Mesendoderm (in vitro differentiated cells): ENCODE measurements at regions not wholly inside any gene's neighbourhood (a gene's known extent, or its start where the extent isn't known, plus 50 kb on each side); places are given as distances from the start of the nearest gene placed in this dataset.

Source experiments
- DNase-seq: peaks from one replicate; pipeline ENCODE4 v3.0.0; 2013
- H2AK5ac ChIP-seq: 2 replicates; pipeline ENCODE4 v1.6.1; 2013; ENCODE audit warnings: low read length, inconsistent platforms
- H2BK120ac ChIP-seq: 2 replicates; pipeline ENCODE4 v1.6.1; 2013; ENCODE audit warnings: low read depth, mild to moderate bottlenecking, low read length, moderate library complexity, mixed read lengths
- H2BK15ac ChIP-seq: replicated peaks from 2 replicates; pipeline ENCODE4 v1.6.1; 2013; ENCODE audit warnings: low read depth, mild to moderate bottlenecking, moderate library complexity
- H2BK5ac ChIP-seq: 2 replicates; pipeline ENCODE4 v1.6.1; 2013; ENCODE audit warnings: low read length, inconsistent platforms
- H3K18ac ChIP-seq: 2 replicates; pipeline ENCODE4 v1.6.1; 2013; ENCODE audit warnings: mild to moderate bottlenecking, low read length, mixed read lengths
- H3K23ac ChIP-seq: one replicate; pipeline ENCODE4 v1.6.1; 2013; ENCODE audit warnings: low read length
- H3K27ac ChIP-seq: 2 replicates; pipeline ENCODE4 v1.5.1; 2013; ENCODE audit warnings: low read depth, mild to moderate bottlenecking, inconsistent platforms, low read length, moderate library complexity
- H3K27me3 ChIP-seq: 2 replicates; pipeline ENCODE4 v1.6.1; 2013; ENCODE audit warnings: low read length, control low read depth, mild to moderate bottlenecking, inconsistent platforms; ENCODE audit not compliant: insufficient read depth, poor library complexity
- H3K36me3 ChIP-seq: 2 replicates; pipeline ENCODE4 v1.6.1; 2013; ENCODE audit warnings: low read length, inconsistent platforms; ENCODE audit not compliant: control insufficient read depth, insufficient read depth
- H3K4ac ChIP-seq: one replicate; pipeline ENCODE4 v1.6.1; 2013; ENCODE audit warnings: low read depth, mild to moderate bottlenecking, low read length, moderate library complexity
- H3K4me1 ChIP-seq: 2 replicates; pipeline ENCODE4 v1.6.1; 2013; ENCODE audit warnings: low read depth, low read length, inconsistent platforms; ENCODE audit not compliant: control insufficient read depth
- H3K4me2 ChIP-seq: 2 replicates; pipeline ENCODE4 v1.6.1; 2013; ENCODE audit warnings: low read length
- H3K4me3 ChIP-seq: 2 replicates; pipeline ENCODE4 v1.5.1; 2013; ENCODE audit warnings: mild to moderate bottlenecking, low read length
- H3K56ac ChIP-seq: one replicate; pipeline ENCODE4 v1.6.1; 2013; ENCODE audit warnings: low read length
- H3K79me1 ChIP-seq: 2 replicates; pipeline ENCODE4 v1.6.1; 2013; ENCODE audit warnings: low read length, inconsistent platforms
- H3K79me2 ChIP-seq: 2 replicates; pipeline ENCODE4 v1.6.1; 2013; ENCODE audit warnings: mild to moderate bottlenecking, low read length; ENCODE audit not compliant: control insufficient read depth, insufficient read depth
- H3K9ac ChIP-seq: 2 replicates; pipeline ENCODE4 v1.6.1; 2013; ENCODE audit warnings: low read length, inconsistent platforms
- H4K5ac ChIP-seq: one replicate; pipeline ENCODE4 v1.6.1; 2013; ENCODE audit warnings: low read length
- H4K8ac ChIP-seq: one replicate; pipeline ENCODE4 v1.6.1; 2013; ENCODE audit warnings: low read depth, mild to moderate bottlenecking, control low read depth, low read length, moderate library complexity
- WGBS: extraction: QIAGEN DNeasy Blood & Tissue Kit; methylation state at CpG from one replicate; pipeline ENCODE4 v1.1.7; 2013; ENCODE audit warnings: low lambda C conversion rate, missing lambda C conversion rate; ENCODE audit not compliant: insufficient coverage; ENCODE audit errors: extremely low coverage; 5-methylcytosine and 5-hydroxymethylcytosine counted together

DNA sequence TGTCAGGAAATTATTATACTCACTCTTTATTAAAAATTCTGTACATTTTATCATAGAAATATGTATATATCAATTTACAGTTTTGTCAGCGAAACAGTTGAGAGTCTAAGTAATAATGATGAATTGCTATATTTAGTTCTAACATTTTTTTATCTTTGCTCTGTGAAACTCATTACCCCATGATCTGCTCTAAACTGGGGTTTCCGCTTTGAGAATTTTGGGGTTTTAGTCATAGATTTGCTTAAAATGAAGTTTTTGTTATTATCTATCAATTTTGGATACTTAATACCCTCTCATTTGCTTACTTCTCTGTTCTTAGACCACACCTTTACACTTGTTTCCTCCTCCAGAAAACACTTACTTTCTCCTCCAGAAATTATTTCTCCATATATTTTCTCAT lies 333.8 kb upstream of the MPDZ start:
- H3K79me2 ChIP-seq, result no peaks in the 10 kb centered on the region
- H2BK5ac ChIP-seq, result no peak overlapping the region
- no peak overlapping the region for H3K4me3 ChIP-seq
- H3K56ac ChIP-seq, result no peak overlapping the region
- no peak overlapping the region for H3K18ac ChIP-seq
- H3K4ac ChIP-seq, result no peak overlapping the region
- no peaks in the 10 kb centered on the region for H3K79me1 ChIP-seq
- H3K4me1 ChIP-seq, result no peaks in the 10 kb centered on the region
- no peak overlapping the region for H4K8ac ChIP-seq
- no CpG with 5 or more reads among the region's 2 CpGs for WGBS
- H3K23ac ChIP-seq, result no peak overlapping the region
- H3K27me3 ChIP-seq, result no peaks in the 10 kb centered on the region
- no peaks in the 10 kb centered on the region for H3K36me3 ChIP-seq
- no peak overlapping the region for H2BK120ac ChIP-seq
- H3K27ac ChIP-seq, result no peak overlapping the region
- H3K4me2 ChIP-seq, result no peak overlapping the region
- no peak overlapping the region for H4K5ac ChIP-seq
- H3K9ac ChIP-seq, result no peak overlapping the region
- no peak overlapping the region for H2AK5ac ChIP-seq
- no peak overlapping the region for H2BK15ac ChIP-seq
- no peak for DNase-seq

DNA sequence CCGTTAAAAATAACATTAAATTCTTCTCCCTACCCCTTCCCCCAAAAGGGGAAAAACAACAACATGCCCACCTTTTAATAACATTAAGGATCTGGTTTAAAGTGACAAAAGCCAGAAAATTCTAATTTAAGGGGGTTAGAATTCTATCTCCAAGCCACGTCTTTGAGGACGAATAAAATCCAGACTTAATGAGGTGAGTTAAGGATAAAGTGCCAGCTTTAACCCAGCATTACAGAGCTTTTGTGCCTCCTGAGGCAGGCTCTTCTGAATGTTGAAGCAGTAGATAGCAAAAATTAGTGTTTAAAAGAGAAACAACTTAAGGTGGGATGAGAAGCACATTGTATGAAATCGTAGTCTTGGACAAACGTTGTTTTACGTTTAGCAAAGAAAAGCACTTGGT lies 329.0 kb upstream of the MPDZ start:
- H3K18ac ChIP-seq, result no peak overlapping the region
- H3K4ac ChIP-seq, result no peak overlapping the region
- H3K4me3 ChIP-seq, result no peak overlapping the region
- DNase-seq, result no peak
- no peaks in the 10 kb centered on the region for H3K79me2 ChIP-seq
- H3K4me1 ChIP-seq, result no peaks in the 10 kb centered on the region
- H4K8ac ChIP-seq, result no peak overlapping the region
- no peak overlapping the region for H2BK120ac ChIP-seq
- no peak overlapping the region for H3K27ac ChIP-seq
- no peaks in the 10 kb centered on the region for H3K79me1 ChIP-seq
- H3K9ac ChIP-seq, result no peak overlapping the region
- no peak overlapping the region for H2BK15ac ChIP-seq
- no peak overlapping the region for H2AK5ac ChIP-seq
- no peak overlapping the region for H3K56ac ChIP-seq
- H3K36me3 ChIP-seq, result no peaks in the 10 kb centered on the region
- no peak overlapping the region for H3K4me2 ChIP-seq
- H4K5ac ChIP-seq, result no peak overlapping the region
- H3K23ac ChIP-seq, result no peak overlapping the region
- no CpG with 5 or more reads among the region's 6 CpGs for WGBS
- H2BK5ac ChIP-seq, result no peak overlapping the region
- no peaks in the 10 kb centered on the region for H3K27me3 ChIP-seq

DNA sequence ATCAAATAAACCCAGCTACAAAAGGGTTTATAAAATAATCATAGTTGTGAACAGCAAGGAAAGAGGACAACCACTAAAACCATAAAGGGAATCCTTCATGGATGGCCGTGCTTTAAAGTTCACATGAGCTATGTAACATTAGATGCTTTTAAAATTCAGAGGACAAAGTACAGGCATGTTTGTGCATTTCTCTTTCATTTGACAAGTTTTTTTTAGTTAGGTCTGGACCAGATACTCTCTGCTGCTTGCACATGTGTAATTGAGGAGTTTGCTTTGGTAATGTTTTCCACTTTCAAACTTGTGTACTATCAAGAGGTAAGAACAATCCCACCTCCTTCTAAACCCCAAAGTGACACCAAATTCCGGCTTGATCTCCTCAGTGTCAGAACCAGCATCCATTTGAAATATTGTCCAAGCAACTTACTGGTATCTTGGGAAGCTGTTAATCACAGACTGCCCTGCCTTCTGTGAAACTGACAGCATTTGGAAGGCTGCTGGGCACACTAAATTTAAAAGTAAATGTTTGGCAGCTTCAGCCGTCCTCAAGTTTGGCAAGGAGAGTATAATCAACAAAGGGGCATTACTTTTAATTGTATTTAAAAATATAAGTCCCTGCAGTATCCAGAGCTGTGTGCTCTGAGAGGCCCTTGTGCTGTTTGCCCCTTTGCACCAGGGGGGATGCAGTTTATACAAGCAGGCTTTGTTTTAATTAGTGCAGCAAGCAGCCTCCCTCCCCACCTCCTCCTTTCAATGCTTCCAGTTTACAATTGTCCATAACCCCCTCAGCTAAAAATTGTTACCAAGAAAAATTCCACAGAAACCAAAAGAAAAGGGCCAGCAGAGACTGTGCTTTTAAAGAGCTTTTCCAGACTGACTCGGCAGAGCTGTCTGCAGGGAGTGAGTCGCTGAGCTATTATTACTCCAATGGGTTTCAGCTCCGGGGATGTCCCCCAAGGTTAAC lies 328.3 kb upstream of the MPDZ start:
- Histone ChIP-seq H2BK5ac (no peak overlapping the region), H2BK15ac (no peak overlapping the region), H2AK5ac (no peak overlapping the region), H2BK120ac (no peak overlapping the region), H4K8ac (no peak overlapping the region), H3K36me3 (no peaks in the 10 kb centered on the region), H3K4ac (peak overlapping the region; percentile 36), H3K4me3 (no peak overlapping the region), H3K4me2 (no peak overlapping the region), H3K79me2 (no peaks in the 10 kb centered on the region), H4K5ac (no peak overlapping the region), H3K79me1 (no peaks in the 10 kb centered on the region), H3K27me3 (no peaks in the 10 kb centered on the region), H3K9ac (no peak overlapping the region), H3K18ac (peak overlapping the region; percentile 51), H3K56ac (no peak overlapping the region), H3K4me1 (no peaks in the 10 kb centered on the region), H3K23ac (no peak overlapping the region), H3K27ac (no peak overlapping the region)
- peak; percentile 19 for DNase-seq
- no CpG with 5 or more reads among the region's 6 CpGs for WGBS

DNA sequence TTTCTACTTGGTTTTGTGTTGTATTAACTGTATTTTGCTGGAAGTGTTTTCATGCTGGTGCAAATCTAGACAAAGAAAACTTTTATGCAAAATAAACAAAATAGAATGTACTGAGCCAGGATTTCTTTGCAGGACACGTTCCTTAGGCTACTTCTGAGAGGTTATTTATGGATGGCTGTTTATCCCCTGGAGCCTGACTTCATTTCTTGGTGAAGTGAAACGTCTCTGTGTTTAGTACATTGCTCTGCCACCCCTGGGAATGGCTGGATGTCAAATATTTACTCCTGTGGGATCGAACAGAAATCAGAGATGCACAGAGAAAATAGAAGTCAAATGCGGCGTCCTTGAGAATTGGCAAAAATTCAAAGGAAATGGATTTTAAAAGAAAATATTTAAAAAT lies 327.1 kb upstream of the MPDZ start:
- H3K27me3 ChIP-seq, result no peaks in the 10 kb centered on the region
- no peak overlapping the region for H4K8ac ChIP-seq
- no peak overlapping the region for H2BK5ac ChIP-seq
- no peak overlapping the region for H3K27ac ChIP-seq
- no peak overlapping the region for H3K4me2 ChIP-seq
- no peak overlapping the region for H3K56ac ChIP-seq
- H2BK15ac ChIP-seq, result no peak overlapping the region
- WGBS, result no CpG with 5 or more reads among the region's 5 CpGs
- no peak overlapping the region for H4K5ac ChIP-seq
- H3K4ac ChIP-seq, result no peak overlapping the region
- H3K36me3 ChIP-seq, result no peaks in the 10 kb centered on the region
- DNase-seq, result no peak
- no peak overlapping the region for H2AK5ac ChIP-seq
- H3K79me1 ChIP-seq, result no peaks in the 10 kb centered on the region
- no peak overlapping the region for H3K9ac ChIP-seq
- no peak overlapping the region for H3K18ac ChIP-seq
- H3K79me2 ChIP-seq, result no peaks in the 10 kb centered on the region
- no peak overlapping the region for H2BK120ac ChIP-seq
- no peak overlapping the region for H3K4me3 ChIP-seq
- no peaks in the 10 kb centered on the region for H3K4me1 ChIP-seq
- no peak overlapping the region for H3K23ac ChIP-seq

DNA sequence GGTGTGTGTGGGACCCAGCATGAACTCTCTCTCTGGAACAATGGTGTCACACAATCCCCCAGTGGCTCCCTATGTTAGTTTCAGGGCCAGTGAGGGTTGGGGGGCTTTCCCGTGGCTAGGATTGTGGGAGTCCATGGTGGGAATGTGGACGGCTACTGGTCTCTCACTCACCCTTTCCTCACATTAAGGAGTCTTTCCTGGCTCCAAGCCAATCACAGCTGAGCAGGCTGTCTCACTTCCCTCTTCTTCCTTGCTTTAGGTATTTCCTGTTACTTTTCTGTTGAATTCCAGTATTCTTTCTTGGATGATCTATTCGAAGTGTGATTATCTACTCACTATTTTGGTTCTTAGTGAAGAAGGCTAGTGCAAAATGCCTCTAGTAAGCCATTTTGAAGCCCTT lies 324.4 kb upstream of the MPDZ start:
- no peak overlapping the region for H3K27ac ChIP-seq
- no peak overlapping the region for H3K4me3 ChIP-seq
- no peaks in the 10 kb centered on the region for H3K79me2 ChIP-seq
- H3K4me1 ChIP-seq, result no peaks in the 10 kb centered on the region
- H3K9ac ChIP-seq, result no peak overlapping the region
- no peak overlapping the region for H2BK120ac ChIP-seq
- no peaks in the 10 kb centered on the region for H3K79me1 ChIP-seq
- no peak overlapping the region for H4K8ac ChIP-seq
- H2AK5ac ChIP-seq, result no peak overlapping the region
- no peak overlapping the region for H3K4ac ChIP-seq
- H2BK5ac ChIP-seq, result no peak overlapping the region
- H2BK15ac ChIP-seq, result no peak overlapping the region
- H3K18ac ChIP-seq, result no peak overlapping the region
- no peaks in the 10 kb centered on the region for H3K27me3 ChIP-seq
- DNase-seq, result no peak
- no peak overlapping the region for H3K4me2 ChIP-seq
- no CpG with 5 or more reads among the region's 3 CpGs for WGBS
- H3K23ac ChIP-seq, result no peak overlapping the region
- no peak overlapping the region for H4K5ac ChIP-seq
- no peak overlapping the region for H3K56ac ChIP-seq
- no peaks in the 10 kb centered on the region for H3K36me3 ChIP-seq

DNA sequence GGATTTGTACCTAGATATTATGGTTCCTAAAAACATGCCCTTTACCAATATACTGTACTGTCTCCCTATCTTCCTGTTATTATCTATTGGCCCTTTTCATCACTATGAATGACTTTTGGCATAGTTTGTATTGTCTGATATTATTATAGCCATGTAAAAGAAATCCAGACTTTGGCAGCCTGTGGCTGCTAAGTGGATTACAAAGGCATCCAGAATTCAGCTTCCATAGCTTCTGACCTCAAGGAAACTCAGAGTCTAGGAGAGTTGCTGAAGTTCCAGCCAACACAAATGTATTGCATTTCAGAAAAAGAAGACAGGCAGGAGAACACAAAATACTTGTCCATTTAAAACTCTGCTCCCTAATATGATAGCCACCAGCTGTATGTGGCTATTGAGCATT lies 319.2 kb upstream of the MPDZ start:
- Histone ChIP-seq H2BK15ac (no peak overlapping the region), H2BK120ac (no peak overlapping the region), H3K4me2 (no peak overlapping the region), H3K4ac (no peak overlapping the region), H3K79me1 (no peaks in the 10 kb centered on the region), H2BK5ac (no peak overlapping the region), H3K27me3 (no peaks in the 10 kb centered on the region), H3K27ac (no peak overlapping the region), H3K56ac (no peak overlapping the region), H3K36me3 (no peaks in the 10 kb centered on the region), H3K4me1 (no peaks in the 10 kb centered on the region), H3K18ac (no peak overlapping the region), H4K5ac (no peak overlapping the region), H3K9ac (no peak overlapping the region), H2AK5ac (no peak overlapping the region), H3K4me3 (no peak overlapping the region), H3K79me2 (no peaks in the 10 kb centered on the region), H4K8ac (no peak overlapping the region), H3K23ac (no peak overlapping the region)
- no peak for DNase-seq
